ENCODE measurements at regions not wholly inside any gene's neighbourhood (a gene's known extent, or its start where the extent isn't known, plus 50 kb on each side); places are given as distances from the start of the nearest gene placed in this dataset.

DNA sequence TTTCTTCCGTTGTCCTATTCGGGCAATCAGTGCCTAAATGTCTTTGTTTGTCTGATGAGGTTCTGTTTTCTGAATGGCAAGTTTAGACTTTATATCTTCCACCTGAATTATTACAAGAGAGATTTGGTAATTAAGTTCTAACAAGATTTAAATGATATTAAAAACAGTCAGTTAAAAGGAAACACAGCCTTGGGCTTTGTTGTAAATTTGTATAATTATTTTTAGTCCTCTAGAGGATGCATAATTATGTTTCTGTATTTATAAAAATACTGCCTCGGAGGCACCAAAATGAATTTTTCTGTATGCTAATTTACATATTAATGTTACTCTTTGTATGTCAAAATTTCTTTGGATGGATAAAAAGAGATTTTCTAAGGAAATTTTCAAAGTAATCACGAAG, 136.7 kb downstream of the CDCA7 start:
- TF ChIP-seq CTCF (IDR thresholded peaks at IDR 0.05) (no peak), POLR2A (IDR thresholded peaks at IDR 0.05) (no peak)
- Histone ChIP-seq H3K27ac (no peak overlapping the region), H3K36me3 (no peaks in the 10 kb centered on the region), H3K27me3 (no peaks in the 10 kb centered on the region), H3K4me1 (no peaks in the 10 kb centered on the region), H3K9me3 (no peaks in the 10 kb centered on the region), H3K4me3 (no peak overlapping the region)
- intact Hi-C loops (cut with DNase I), result no loop called here
- WGBS, 2 donors, result 82 to 84% methylated on average over 4 of the region's 4 CpGs
- DNase-seq, result no peak

GRCh38 chr2:173493874-173494273, 139.2 kb downstream of the CDCA7 start:
- intact Hi-C loops (cut with DNase I), result no loop called here
- no peak for TF ChIP-seq POLR2A (IDR thresholded peaks at IDR 0.05)
- TF ChIP-seq CTCF (IDR thresholded peaks at IDR 0.05), result no peak

GRCh38 chr2:173496746-173497145, 142.1 kb downstream of the CDCA7 start:
- DNase-seq, result no peak
- TF ChIP-seq POLR2A (IDR thresholded peaks at IDR 0.05), result no peak
- TF ChIP-seq CTCF (IDR thresholded peaks at IDR 0.05), result no peak

More at GRCh38 chr2:173493874-173494273, 139.2 kb downstream of the CDCA7 start:
- no peaks in the 10 kb centered on the region for H3K36me3 ChIP-seq
- H3K4me1 ChIP-seq, result no peaks in the 10 kb centered on the region
- no peaks in the 10 kb centered on the region for H3K9me3 ChIP-seq
- no peak overlapping the region for H3K27ac ChIP-seq
- no peak overlapping the region for H3K4me3 ChIP-seq
- WGBS, 2 donors, result 94 to 95% methylated on average over 2 of the region's 2 CpGs
- no peak for DNase-seq
- H3K27me3 ChIP-seq, result no peaks in the 10 kb centered on the region

DNA sequence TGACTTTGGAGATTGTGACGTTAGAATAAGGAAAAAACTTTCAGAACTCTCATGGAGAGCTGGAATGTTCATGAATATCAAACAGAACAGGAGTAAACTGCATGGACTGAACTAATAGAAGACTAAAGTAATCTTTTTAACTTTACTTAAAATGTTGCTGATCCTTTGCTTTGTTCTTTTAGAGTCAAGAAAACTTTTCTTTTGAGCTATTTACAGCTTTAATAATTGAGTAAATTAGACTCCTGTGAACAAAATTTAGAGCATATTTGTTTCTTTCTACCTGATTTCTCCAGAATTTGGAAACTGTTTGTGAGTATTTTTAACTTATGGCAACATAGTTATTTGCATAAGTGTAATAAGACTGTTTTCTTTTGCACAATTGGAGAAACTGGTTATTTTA, 146.3 kb downstream of the CDCA7 start:
- H3K4me1 ChIP-seq, result no peaks in the 10 kb centered on the region
- H3K9me3 ChIP-seq, result peaks cover 0 to 11% (median 0%) of the 10 kb centered on the region in 3 donors
- no peaks in the 10 kb centered on the region for H3K27me3 ChIP-seq
- TF ChIP-seq POLR2A (IDR thresholded peaks at IDR 0.05) (no peak), CTCF (IDR thresholded peaks at IDR 0.05) (no peak)
- no peak overlapping the region for H3K27ac ChIP-seq
- intact Hi-C loops (cut with DNase I), result no loop called here
- H3K36me3 ChIP-seq, result no peaks in the 10 kb centered on the region
- H3K4me3 ChIP-seq, result no peak overlapping the region
- 70 to 76% methylated on average over 1 of the region's 1 CpG for WGBS, 2 donors
- DNase-seq, result no peak

More at GRCh38 chr2:173496746-173497145, 142.1 kb downstream of the CDCA7 start:
- no peak overlapping the region for H3K27ac ChIP-seq
- H3K36me3 ChIP-seq, result no peaks in the 10 kb centered on the region
- H3K9me3 ChIP-seq, result peaks cover 0 to 11% (median 0%) of the 10 kb centered on the region in 3 donors
- no peaks in the 10 kb centered on the region for H3K27me3 ChIP-seq
- 53 to 77% methylated on average over 3 of the region's 3 CpGs for WGBS, 2 donors
- no peak overlapping the region for H3K4me3 ChIP-seq
- intact Hi-C loops (cut with DNase I), result no loop called here
- H3K4me1 ChIP-seq, result no peaks in the 10 kb centered on the region

DNA sequence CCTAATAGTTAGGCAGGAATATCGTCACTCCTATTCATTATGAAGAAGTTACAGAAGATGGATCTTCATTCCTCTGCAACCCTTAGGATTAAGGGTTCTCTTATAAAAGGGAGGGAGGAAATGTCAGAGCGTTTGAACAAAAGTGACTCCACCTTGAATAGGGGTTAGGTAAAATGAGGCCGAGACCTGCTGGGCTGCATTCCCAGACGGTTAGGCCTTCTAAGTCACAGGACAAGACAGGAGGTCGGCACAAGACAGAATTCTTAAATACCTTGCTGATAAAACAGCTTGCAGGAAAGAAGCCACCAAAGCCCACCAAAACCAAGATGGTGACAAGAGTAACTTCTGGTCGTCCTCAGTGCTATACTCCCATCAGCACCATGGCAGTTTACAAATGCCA, 147.6 kb downstream of the CDCA7 start:
- 80 to 85% methylated on average over 6 of the region's 6 CpGs for WGBS, 2 donors
- TF ChIP-seq CTCF (IDR thresholded peaks at IDR 0.05), result no peak
- no peak for TF ChIP-seq POLR2A (IDR thresholded peaks at IDR 0.05)
- no peak overlapping the region for H3K4me3 ChIP-seq
- peaks cover 0 to 3% (median 0%) of the 10 kb centered on the region in 4 donors for H3K27me3 ChIP-seq
- intact Hi-C loops (cut with DNase I), result no loop called here
- no peaks in the 10 kb centered on the region for H3K4me1 ChIP-seq
- H3K27ac ChIP-seq, result no peak overlapping the region
- H3K36me3 ChIP-seq, result no peaks in the 10 kb centered on the region
- no peak for DNase-seq
- H3K9me3 ChIP-seq, result peaks cover 0 to 11% (median 0%) of the 10 kb centered on the region in 3 donors
